ENCODE measurements at regions not wholly inside any gene's neighbourhood (a gene's known extent, or its start where the extent isn't known, plus 50 kb on each side); places are given as distances from the start of the nearest gene placed in this dataset.

GRCh38 chr5:33195431-33196165 is 245.2 kb upstream of the TARS1 start:
- Histone ChIP-seq H3K27me3 (ENCODE audit: insufficient read depth, low read length, poor library complexity) (no peaks in the 10 kb centered on the region), H3K4me2 (ENCODE audit: insufficient read depth, low read length) (no peak overlapping the region), H3K79me2 (ENCODE audit: insufficient read depth, low read length) (no peaks in the 10 kb centered on the region), H3K4me3 (ENCODE audit: low read depth in 1 of 2, low read length in 2 of 2) (no peak overlapping the region), H3K36me3 (ENCODE audit: insufficient read depth, low read length) (no peaks in the 10 kb centered on the region), H3K9me3 (ENCODE audit: insufficient read depth, low read length, severe bottlenecking) (no peaks in the 10 kb centered on the region), H3K9ac (ENCODE audit: low read depth, low read length) (no peak overlapping the region), H2AFZ (ENCODE audit: low read depth, low read length) (no peak overlapping the region), H3K27ac (ENCODE audit: low read length) (no peak overlapping the region), H3K4me1 (ENCODE audit: insufficient read depth, low read length) (no peaks in the 10 kb centered on the region), H4K20me1 (ENCODE audit: insufficient read depth, low read length) (no peaks in the 10 kb centered on the region)
- ATAC-seq (ENCODE audit: insufficient read depth, low read depth) (no peak), DNase-seq (no peak)
- TF ChIP-seq EZH2 (IDR thresholded peaks at IDR 0.05; ENCODE audit: borderline replicate concordance, low read depth, low read length, severe bottlenecking), result no peak
- TF ChIP-seq CTCF (IDR thresholded peaks at IDR 0.05; ENCODE audit: borderline replicate concordance, extremely low read depth, low read length, poor library complexity, severe bottlenecking), result no peak

- no peak for TF ChIP-seq CTCF (IDR thresholded peaks at IDR 0.05; ENCODE audit: borderline replicate concordance, extremely low read depth, low read length, poor library complexity, severe bottlenecking)
- TF ChIP-seq EZH2 (IDR thresholded peaks at IDR 0.05; ENCODE audit: borderline replicate concordance, low read depth, low read length, severe bottlenecking), result no peak
- no peak for DNase-seq
- no peak overlapping the region for H2AFZ ChIP-seq (ENCODE audit: low read depth, low read length)
- no peak overlapping the region for H3K4me2 ChIP-seq (ENCODE audit: insufficient read depth, low read length)
- H3K4me3 ChIP-seq (ENCODE audit: low read depth in 1 of 2, low read length in 2 of 2), result no peak overlapping the region
- no peak overlapping the region for H3K27ac ChIP-seq (ENCODE audit: low read length)
- H3K27me3 ChIP-seq (ENCODE audit: insufficient read depth, low read length, poor library complexity), result no peaks in the 10 kb centered on the region
- no peak overlapping the region for H3K9ac ChIP-seq (ENCODE audit: low read depth, low read length)
- no peaks in the 10 kb centered on the region for H4K20me1 ChIP-seq (ENCODE audit: insufficient read depth, low read length)
- no peaks in the 10 kb centered on the region for H3K4me1 ChIP-seq (ENCODE audit: insufficient read depth, low read length)
- H3K9me3 ChIP-seq (ENCODE audit: insufficient read depth, low read length, severe bottlenecking), result no peaks in the 10 kb centered on the region
- H3K36me3 ChIP-seq (ENCODE audit: insufficient read depth, low read length), result no peaks in the 10 kb centered on the region
- no peak for ATAC-seq (ENCODE audit: insufficient read depth, low read depth)
- no peaks in the 10 kb centered on the region for H3K79me2 ChIP-seq (ENCODE audit: insufficient read depth, low read length)
Observed at GRCh38 chr5:33198836-33199235, 241.9 kb upstream of the TARS1 start.

GRCh38 chr5:33203931-33204330 is 236.8 kb upstream of the TARS1 start:
- H3K9me3 ChIP-seq (ENCODE audit: insufficient read depth, low read length, severe bottlenecking), result no peaks in the 10 kb centered on the region
- no peak for ATAC-seq (ENCODE audit: insufficient read depth, low read depth)
- H3K27ac ChIP-seq (ENCODE audit: low read length), result no peak overlapping the region
- no peaks in the 10 kb centered on the region for H4K20me1 ChIP-seq (ENCODE audit: insufficient read depth, low read length)
- TF ChIP-seq CTCF (IDR thresholded peaks at IDR 0.05; ENCODE audit: borderline replicate concordance, extremely low read depth, low read length, poor library complexity, severe bottlenecking) (no peak), EZH2 (IDR thresholded peaks at IDR 0.05; ENCODE audit: borderline replicate concordance, low read depth, low read length, severe bottlenecking) (no peak)
- no peaks in the 10 kb centered on the region for H3K27me3 ChIP-seq (ENCODE audit: insufficient read depth, low read length, poor library complexity)
- no peak overlapping the region for H3K4me3 ChIP-seq (ENCODE audit: low read depth in 1 of 2, low read length in 2 of 2)
- H3K9ac ChIP-seq (ENCODE audit: low read depth, low read length), result no peak overlapping the region
- no peaks in the 10 kb centered on the region for H3K4me1 ChIP-seq (ENCODE audit: insufficient read depth, low read length)
- no peak overlapping the region for H2AFZ ChIP-seq (ENCODE audit: low read depth, low read length)
- H3K4me2 ChIP-seq (ENCODE audit: insufficient read depth, low read length), result no peak overlapping the region
- no peak for DNase-seq
- H3K36me3 ChIP-seq (ENCODE audit: insufficient read depth, low read length), result no peaks in the 10 kb centered on the region
- H3K79me2 ChIP-seq (ENCODE audit: insufficient read depth, low read length), result no peaks in the 10 kb centered on the region
